GM23338 (cell line): ENCODE measurements at regions not wholly inside any gene's neighbourhood (a gene's known extent, or its start where the extent isn't known, plus 50 kb on each side); places are given as distances from the start of the nearest gene placed in this dataset.
A peak's percentile ranks its signal among the peaks of the same experiment; 100 is the strongest.

ENCODE experiments used
- ATAC-seq: fragments of 200-7000 bp; cut with Tn5 transposase; 3 replicates; pipeline ENCODE4 v1.9.1; 2020
- DNase-seq: peaks from one replicate; pipeline ENCODE4 v3.0.0-alpha.2; 2015; ENCODE audit warnings: low spot score
- H2AFZ ChIP-seq: fragments of 200-600 bp; sonication (generic); 2 replicates; pipeline ENCODE4 v1.8.0; 2016; ENCODE audit warnings: antibody characterized with exemption, mild to moderate bottlenecking, moderate library complexity
- H3F3A ChIP-seq: fragments of 200-600 bp; sonication (generic); replicated peaks from 2 replicates; pipeline ENCODE4 v1.8.0; 2017; ENCODE audit warnings: antibody characterized with exemption, mixed run types, low read depth
- H3K27ac ChIP-seq: fragments of 200-600 bp; sonication (generic); 2 replicates; pipeline ENCODE4 v1.6.1; 2016; ENCODE audit warnings: low read depth
- H3K27me3 ChIP-seq: fragments of 200-600 bp; sonication (generic); 2 replicates; pipeline ENCODE4 v1.8.0; 2016; ENCODE audit warnings: mild to moderate bottlenecking, mixed run types, moderate library complexity; ENCODE audit not compliant: insufficient read depth
- H3K36me3 ChIP-seq: fragments of 200-600 bp; sonication (generic); 2 replicates; pipeline ENCODE4 v1.8.0; 2016; ENCODE audit warnings: mild to moderate bottlenecking; ENCODE audit not compliant: insufficient read depth
- H3K4me1 ChIP-seq: fragments of 200-600 bp; sonication (generic); 2 replicates; pipeline ENCODE4 v1.8.0; 2016; ENCODE audit warnings: mild to moderate bottlenecking, moderate library complexity; ENCODE audit not compliant: insufficient read depth
- H3K4me2 ChIP-seq: fragments of 200-600 bp; sonication (generic); 2 replicates; pipeline ENCODE4 v1.7.1; 2017; ENCODE audit warnings: mixed run types
- H3K4me3 ChIP-seq: fragments of 200-600 bp; sonication (generic); 2 replicates; pipeline ENCODE4 v1.6.1; 2016; ENCODE audit warnings: mixed run types
- H3K79me2 ChIP-seq: fragments of 200-600 bp; sonication (generic); replicated peaks from 2 replicates; pipeline ENCODE4 v1.8.0; 2017; ENCODE audit warnings: mild to moderate bottlenecking; ENCODE audit not compliant: insufficient read depth
- H3K9me2 ChIP-seq: fragments of 200-600 bp; sonication (generic); 2 replicates; pipeline ENCODE4 v1.8.0; 2017; ENCODE audit not compliant: insufficient read depth
- H4K20me1 ChIP-seq: fragments of 200-600 bp; sonication (generic); replicated peaks from 2 replicates; pipeline ENCODE4 v1.8.0; 2017; ENCODE audit warnings: mild to moderate bottlenecking; ENCODE audit not compliant: insufficient read depth
- H3K27ac Mint-ChIP-seq: 2 replicates; pipeline ENCODE4 v1.8.0; 2020; ENCODE audit warnings: inconsistent platforms, mild to moderate bottlenecking, moderate library complexity, mixed read lengths
- H3K27me3 Mint-ChIP-seq: 3 replicates; pipeline ENCODE4 v1.8.0; 2022; ENCODE audit warnings: low read depth, mild to moderate bottlenecking, moderate library complexity, mixed read lengths, inconsistent platforms; ENCODE audit not compliant: insufficient read depth, poor library complexity
- H3K36me3 Mint-ChIP-seq: 3 replicates; pipeline ENCODE4 v1.8.0; 2021; ENCODE audit warnings: low read depth, mild to moderate bottlenecking, inconsistent platforms, moderate library complexity, mixed read lengths
- H3K4me1 Mint-ChIP-seq: 3 replicates; pipeline ENCODE4 v1.8.0; 2020; ENCODE audit warnings: mild to moderate bottlenecking, inconsistent platforms, mixed read lengths
- H3K4me3 Mint-ChIP-seq: 3 replicates; pipeline ENCODE4 v1.8.0; 2021; ENCODE audit warnings: moderate library complexity, mild to moderate bottlenecking, inconsistent platforms, mixed read lengths
- H3K9me3 Mint-ChIP-seq: 3 replicates; pipeline ENCODE4 v1.8.0; 2020; ENCODE audit warnings: moderate library complexity, mild to moderate bottlenecking, inconsistent platforms, mixed read lengths
- CREB1 ChIP-seq: fragments of 250-450 bp; sonication (Bioruptor Pico); IDR thresholded peaks from 2 replicates; pipeline ENCODE4 v1.5.0; 2020; ENCODE audit warnings: low read depth, mild to moderate bottlenecking, moderate library complexity
- EZH2 ChIP-seq: fragments of 200-600 bp; sonication (generic); IDR thresholded peaks from one replicate; pipeline ENCODE4 v1.8.0; 2017; ENCODE audit warnings: antibody characterized with exemption, mild to moderate bottlenecking, low read depth; ENCODE audit not compliant: unreplicated experiment
- NANOG ChIP-seq: IDR thresholded peaks from 2 replicates; pipeline ENCODE4 v1.6.1; 2016; ENCODE audit warnings: antibody characterized with exemption, borderline replicate concordance
- POLR2AphosphoS5 ChIP-seq: IDR thresholded peaks from 2 replicates; pipeline ENCODE4 v1.6.1; 2016; ENCODE audit warnings: antibody characterized with exemption, low read depth
- STAT1 ChIP-seq: IDR thresholded peaks from one replicate; pipeline ENCODE4 v1.6.1; 2016; ENCODE audit warnings: antibody characterized with exemption; ENCODE audit not compliant: unreplicated experiment
- ZNF114 ChIP-seq: fragments of 250-450 bp; sonication (Bioruptor Pico); IDR thresholded peaks from 2 replicates; pipeline ENCODE4 v1.5.0; 2020; ENCODE audit warnings: mild to moderate bottlenecking, moderate library complexity
- TF ChIP-seq, protein P1 (sequence below): fragments of 250-450 bp; sonication (Bioruptor Pico); IDR thresholded peaks from 2 replicates; pipeline ENCODE4 v1.5.0; 2020; ENCODE audit warnings: mild to moderate bottlenecking, moderate library complexity
- TF ChIP-seq, protein P2 (sequence below): IDR thresholded peaks from one replicate; pipeline ENCODE4 v1.6.1; 2018; ENCODE audit warnings: antibody characterized with exemption; ENCODE audit not compliant: unreplicated experiment

DNA sequence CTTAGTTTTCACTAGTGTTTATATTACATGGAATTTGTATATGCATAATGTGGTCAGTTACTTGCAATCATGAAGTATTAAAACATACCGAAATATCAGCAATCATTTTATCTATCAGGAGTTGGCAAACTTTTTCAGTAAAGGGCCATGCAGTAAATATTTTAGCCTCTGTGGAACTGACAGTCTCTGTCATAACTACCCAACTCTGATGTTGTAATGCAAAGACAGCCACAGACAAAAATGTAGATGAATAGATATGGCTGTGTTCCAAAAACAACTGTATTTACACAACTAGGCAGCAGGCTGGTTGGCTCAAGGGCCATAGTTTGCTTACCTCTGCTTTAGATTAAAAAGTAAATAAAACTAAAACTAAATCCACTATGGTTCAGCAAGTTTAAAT is 200.2 kb downstream of the HS3ST1 start (continued):
- TF ChIP-seq, protein P1, sequence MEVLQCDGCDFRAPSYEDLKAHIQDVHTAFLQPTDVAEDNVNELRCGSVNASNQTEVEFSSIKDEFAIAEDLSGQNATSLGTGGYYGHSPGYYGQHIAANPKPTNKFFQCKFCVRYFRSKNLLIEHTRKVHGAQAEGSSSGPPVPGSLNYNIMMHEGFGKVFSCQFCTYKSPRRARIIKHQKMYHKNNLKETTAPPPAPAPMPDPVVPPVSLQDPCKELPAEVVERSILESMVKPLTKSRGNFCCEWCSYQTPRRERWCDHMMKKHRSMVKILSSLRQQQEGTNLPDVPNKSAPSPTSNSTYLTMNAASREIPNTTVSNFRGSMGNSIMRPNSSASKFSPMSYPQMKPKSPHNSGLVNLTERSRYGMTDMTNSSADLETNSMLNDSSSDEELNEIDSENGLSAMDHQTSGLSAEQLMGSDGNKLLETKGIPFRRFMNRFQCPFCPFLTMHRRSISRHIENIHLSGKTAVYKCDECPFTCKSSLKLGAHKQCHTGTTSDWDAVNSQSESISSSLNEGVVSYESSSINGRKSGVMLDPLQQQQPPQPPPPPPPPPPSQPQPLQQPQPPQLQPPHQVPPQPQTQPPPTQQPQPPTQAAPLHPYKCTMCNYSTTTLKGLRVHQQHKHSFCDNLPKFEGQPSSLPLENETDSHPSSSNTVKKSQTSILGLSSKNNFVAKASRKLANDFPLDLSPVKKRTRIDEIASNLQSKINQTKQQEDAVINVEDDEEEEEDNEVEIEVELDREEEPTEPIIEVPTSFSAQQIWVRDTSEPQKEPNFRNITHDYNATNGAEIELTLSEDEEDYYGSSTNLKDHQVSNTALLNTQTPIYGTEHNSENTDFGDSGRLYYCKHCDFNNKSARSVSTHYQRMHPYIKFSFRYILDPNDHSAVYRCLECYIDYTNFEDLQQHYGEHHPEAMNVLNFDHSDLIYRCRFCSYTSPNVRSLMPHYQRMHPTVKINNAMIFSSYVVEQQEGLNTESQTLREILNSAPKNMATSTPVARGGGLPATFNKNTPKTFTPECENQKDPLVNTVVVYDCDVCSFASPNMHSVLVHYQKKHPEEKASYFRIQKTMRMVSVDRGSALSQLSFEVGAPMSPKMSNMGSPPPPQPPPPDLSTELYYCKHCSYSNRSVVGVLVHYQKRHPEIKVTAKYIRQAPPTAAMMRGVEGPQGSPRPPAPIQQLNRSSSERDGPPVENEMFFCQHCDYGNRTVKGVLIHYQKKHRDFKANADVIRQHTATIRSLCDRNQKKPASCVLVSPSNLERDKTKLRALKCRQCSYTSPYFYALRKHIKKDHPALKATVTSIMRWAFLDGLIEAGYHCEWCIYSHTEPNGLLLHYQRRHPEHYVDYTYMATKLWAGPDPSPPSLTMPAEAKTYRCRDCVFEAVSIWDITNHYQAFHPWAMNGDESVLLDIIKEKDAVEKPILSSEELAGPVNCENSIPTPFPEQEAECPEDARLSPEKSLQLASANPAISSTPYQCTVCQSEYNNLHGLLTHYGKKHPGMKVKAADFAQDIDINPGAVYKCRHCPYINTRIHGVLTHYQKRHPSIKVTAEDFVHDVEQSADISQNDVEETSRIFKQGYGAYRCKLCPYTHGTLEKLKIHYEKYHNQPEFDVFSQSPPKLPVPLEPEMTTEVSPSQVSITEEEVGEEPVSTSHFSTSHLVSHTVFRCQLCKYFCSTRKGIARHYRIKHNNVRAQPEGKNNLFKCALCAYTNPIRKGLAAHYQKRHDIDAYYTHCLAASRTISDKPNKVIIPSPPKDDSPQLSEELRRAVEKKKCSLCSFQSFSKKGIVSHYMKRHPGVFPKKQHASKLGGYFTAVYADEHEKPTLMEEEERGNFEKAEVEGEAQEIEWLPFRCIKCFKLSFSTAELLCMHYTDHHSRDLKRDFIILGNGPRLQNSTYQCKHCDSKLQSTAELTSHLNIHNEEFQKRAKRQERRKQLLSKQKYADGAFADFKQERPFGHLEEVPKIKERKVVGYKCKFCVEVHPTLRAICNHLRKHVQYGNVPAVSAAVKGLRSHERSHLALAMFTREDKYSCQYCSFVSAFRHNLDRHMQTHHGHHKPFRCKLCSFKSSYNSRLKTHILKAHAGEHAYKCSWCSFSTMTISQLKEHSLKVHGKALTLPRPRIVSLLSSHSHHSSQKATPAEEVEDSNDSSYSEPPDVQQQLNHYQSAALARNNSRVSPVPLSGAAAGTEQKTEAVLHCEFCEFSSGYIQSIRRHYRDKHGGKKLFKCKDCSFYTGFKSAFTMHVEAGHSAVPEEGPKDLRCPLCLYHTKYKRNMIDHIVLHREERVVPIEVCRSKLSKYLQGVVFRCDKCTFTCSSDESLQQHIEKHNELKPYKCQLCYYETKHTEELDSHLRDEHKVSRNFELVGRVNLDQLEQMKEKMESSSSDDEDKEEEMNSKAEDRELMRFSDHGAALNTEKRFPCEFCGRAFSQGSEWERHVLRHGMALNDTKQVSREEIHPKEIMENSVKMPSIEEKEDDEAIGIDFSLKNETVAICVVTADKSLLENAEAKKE (CRISPR knock-in tag), result no peak
- no peak for TF ChIP-seq ZNF114

DNA sequence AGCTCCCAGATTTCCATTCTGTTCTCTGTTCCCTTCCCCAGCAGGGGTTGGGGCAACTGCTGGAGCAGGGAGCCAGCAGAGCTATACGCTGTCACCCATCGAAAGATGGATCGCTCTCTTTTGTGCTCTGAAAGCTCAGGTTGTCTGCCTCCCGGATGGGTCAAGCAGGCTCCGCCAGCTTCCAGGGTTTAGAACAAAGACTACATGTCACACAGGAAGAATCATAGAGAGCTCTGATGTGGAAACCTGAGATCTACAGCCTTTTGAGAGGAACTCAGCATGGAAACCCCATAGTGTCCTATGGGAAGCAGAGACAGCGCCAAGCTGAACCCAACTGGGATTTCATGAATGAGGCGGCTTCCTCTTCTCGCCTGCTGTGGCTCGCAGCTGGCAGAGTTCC is 205.4 kb downstream of the HS3ST1 start:
- H3K9me3 Mint-ChIP-seq, result no peaks in the 10 kb centered on the region
- no peaks in the 10 kb centered on the region for H3K9me2 ChIP-seq
- H3K27me3 ChIP-seq, result no peaks in the 10 kb centered on the region
- no peaks in the 10 kb centered on the region for H3K79me2 ChIP-seq
- H3K27ac ChIP-seq, result no peak overlapping the region
- peaks cover 6% of the 10 kb centered on the region for H3K4me1 ChIP-seq
- no peak overlapping the region for H3K4me3 ChIP-seq
- H3K27me3 Mint-ChIP-seq, result peaks cover 2% of the 10 kb centered on the region
- no peak overlapping the region for H3K27ac Mint-ChIP-seq
- DNase-seq (peak; percentile 4), ATAC-seq (no peak; the same call in 1 of the 3 replicates)
- peak overlapping the region; percentile 53; the same call in 1 of the 2 replicates for H3K4me2 ChIP-seq
- no peaks in the 10 kb centered on the region for H4K20me1 ChIP-seq
- no peak overlapping the region for H3K4me3 Mint-ChIP-seq
- TF ChIP-seq STAT1, result no peak
- H3K36me3 Mint-ChIP-seq, result no peaks in the 10 kb centered on the region
- H3K4me1 Mint-ChIP-seq, result peaks cover 17% of the 10 kb centered on the region
- no peaks in the 10 kb centered on the region for H3F3A ChIP-seq
- H3K36me3 ChIP-seq, result no peaks in the 10 kb centered on the region
- H2AFZ ChIP-seq, result no peak overlapping the region

DNA sequence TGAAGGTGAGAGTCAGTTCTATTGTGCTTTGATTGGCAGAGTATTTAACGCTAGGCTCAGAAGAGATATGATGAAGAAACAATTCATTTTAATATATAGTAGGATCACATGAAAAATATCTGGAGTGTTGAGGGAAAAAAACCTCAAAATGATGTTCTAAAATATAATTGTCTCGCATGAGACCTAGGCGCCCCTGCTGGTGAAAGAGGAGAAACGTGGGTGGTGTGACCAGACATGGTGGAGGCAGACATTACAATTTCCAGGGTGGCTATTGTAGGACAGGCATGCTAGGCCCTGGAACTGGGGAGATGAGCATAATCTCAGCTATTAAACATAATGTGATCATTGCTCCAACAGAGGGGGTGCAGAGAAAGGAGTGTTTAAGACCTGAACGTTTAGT is 210.0 kb downstream of the HS3ST1 start:
- no peaks in the 10 kb centered on the region for H3K9me3 Mint-ChIP-seq
- H3K36me3 Mint-ChIP-seq, result no peaks in the 10 kb centered on the region
- peaks cover 11% of the 10 kb centered on the region; the same call in 2 of the 3 replicates for H3K4me1 Mint-ChIP-seq
- H4K20me1 ChIP-seq, result no peaks in the 10 kb centered on the region
- H3K27me3 Mint-ChIP-seq, result peaks cover 3% of the 10 kb centered on the region
- H3K4me3 ChIP-seq, result no peak overlapping the region
- no peak overlapping the region for H2AFZ ChIP-seq
- no peaks in the 10 kb centered on the region for H3K27me3 ChIP-seq
- no peak overlapping the region for H3K27ac ChIP-seq
- 0 out of 2 replicates have a peak, but pooled peaks cover 2% of the 10 kb centered on the region for H3K9me2 ChIP-seq
- H3K4me3 Mint-ChIP-seq, result no peak overlapping the region
- no peaks in the 10 kb centered on the region for H3K36me3 ChIP-seq
- H3F3A ChIP-seq, result no peaks in the 10 kb centered on the region
- H3K4me1 ChIP-seq, result no peaks in the 10 kb centered on the region; the same call in 1 of the 2 replicates
- no peak overlapping the region for H3K4me2 ChIP-seq
- no peaks in the 10 kb centered on the region for H3K79me2 ChIP-seq
- ATAC-seq (no peak), DNase-seq (no peak)
- H3K27ac Mint-ChIP-seq, result no peak overlapping the region
- TF ChIP-seq, protein P2, sequence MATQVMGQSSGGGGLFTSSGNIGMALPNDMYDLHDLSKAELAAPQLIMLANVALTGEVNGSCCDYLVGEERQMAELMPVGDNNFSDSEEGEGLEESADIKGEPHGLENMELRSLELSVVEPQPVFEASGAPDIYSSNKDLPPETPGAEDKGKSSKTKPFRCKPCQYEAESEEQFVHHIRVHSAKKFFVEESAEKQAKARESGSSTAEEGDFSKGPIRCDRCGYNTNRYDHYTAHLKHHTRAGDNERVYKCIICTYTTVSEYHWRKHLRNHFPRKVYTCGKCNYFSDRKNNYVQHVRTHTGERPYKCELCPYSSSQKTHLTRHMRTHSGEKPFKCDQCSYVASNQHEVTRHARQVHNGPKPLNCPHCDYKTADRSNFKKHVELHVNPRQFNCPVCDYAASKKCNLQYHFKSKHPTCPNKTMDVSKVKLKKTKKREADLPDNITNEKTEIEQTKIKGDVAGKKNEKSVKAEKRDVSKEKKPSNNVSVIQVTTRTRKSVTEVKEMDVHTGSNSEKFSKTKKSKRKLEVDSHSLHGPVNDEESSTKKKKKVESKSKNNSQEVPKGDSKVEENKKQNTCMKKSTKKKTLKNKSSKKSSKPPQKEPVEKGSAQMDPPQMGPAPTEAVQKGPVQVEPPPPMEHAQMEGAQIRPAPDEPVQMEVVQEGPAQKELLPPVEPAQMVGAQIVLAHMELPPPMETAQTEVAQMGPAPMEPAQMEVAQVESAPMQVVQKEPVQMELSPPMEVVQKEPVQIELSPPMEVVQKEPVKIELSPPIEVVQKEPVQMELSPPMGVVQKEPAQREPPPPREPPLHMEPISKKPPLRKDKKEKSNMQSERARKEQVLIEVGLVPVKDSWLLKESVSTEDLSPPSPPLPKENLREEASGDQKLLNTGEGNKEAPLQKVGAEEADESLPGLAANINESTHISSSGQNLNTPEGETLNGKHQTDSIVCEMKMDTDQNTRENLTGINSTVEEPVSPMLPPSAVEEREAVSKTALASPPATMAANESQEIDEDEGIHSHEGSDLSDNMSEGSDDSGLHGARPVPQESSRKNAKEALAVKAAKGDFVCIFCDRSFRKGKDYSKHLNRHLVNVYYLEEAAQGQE, result no peak
- no peak for TF ChIP-seq POLR2AphosphoS5
- TF ChIP-seq CREB1, result no peak
- no peak for TF ChIP-seq NANOG
- no peak for TF ChIP-seq EZH2
- TF ChIP-seq STAT1, result no peak
